OCI-LY7 (cell line): ENCODE measurements at regions not wholly inside any gene's neighbourhood (a gene's known extent, or its start where the extent isn't known, plus 50 kb on each side); places are given as distances from the start of the nearest gene placed in this dataset.
A peak's percentile ranks its signal among the peaks of the same experiment; 100 is the strongest.

Source experiments
- BruUV-seq: library from RNA; stranded (reverse); fragments of 400-500 nt; replicated peaks from 2 replicates; lab custom pipeline; 2021; lab: Mats Ljungman, UMichigan
- CTCF ChIA-PET: fragments of 300-600 bp; sonication (Branson Sonifier 250); formaldehyde crosslinking; loops from one replicate; lab custom pipeline; 2022; ENCODE audit warnings: antibody characterized with exemption; ENCODE audit not compliant: unreplicated experiment; lab: Charles Lee
- POLR2A ChIA-PET: fragments of 300-600 bp; sonication (Branson Sonifier 250); formaldehyde crosslinking; loops from one replicate; lab custom pipeline; 2022; ENCODE audit warnings: antibody characterized with exemption; lab: Charles Lee
- DNase-seq: peaks from one replicate; pipeline ENCODE4 v3.0.0-alpha.2; 2015; ENCODE audit warnings: low spot score
- H2AFZ ChIP-seq: fragments of 200-600 bp; sonication (generic), shearing (Covaris generic); 2 replicates; pipeline ENCODE4 v1.6.1; 2014; ENCODE audit warnings: mild to moderate bottlenecking, antibody characterized with exemption, low read length, moderate library complexity
- H3K27ac ChIP-seq: fragments of 200-600 bp; sonication (generic); 2 replicates; pipeline ENCODE4 v1.5.1; 2014; ENCODE audit warnings: mixed run types, low read depth, mild to moderate bottlenecking, moderate library complexity, low read length, inconsistent platforms; ENCODE audit not compliant: poor library complexity, severe bottlenecking
- H3K36me3 ChIP-seq: fragments of 200-600 bp; sonication (generic); 2 replicates; pipeline ENCODE4 v1.6.1; 2014; ENCODE audit warnings: mild to moderate bottlenecking, antibody characterized with exemption, low read length, moderate library complexity, mixed read lengths; ENCODE audit not compliant: insufficient read depth
- H3K4me1 ChIP-seq: fragments of 200-600 bp; sonication (generic); 2 replicates; pipeline ENCODE4 v1.5.1; 2014; ENCODE audit warnings: mild to moderate bottlenecking, low read length; ENCODE audit not compliant: insufficient read depth, poor library complexity, severe bottlenecking
- H3K4me2 ChIP-seq: fragments of 200-600 bp; sonication (generic); 2 replicates; pipeline ENCODE4 v1.6.1; 2014; ENCODE audit warnings: mild to moderate bottlenecking, low read length
- H3K4me3 ChIP-seq: fragments of 200-600 bp; sonication (generic); 2 replicates; pipeline ENCODE4 v1.5.1; 2014; ENCODE audit warnings: mild to moderate bottlenecking, low read depth, low read length; ENCODE audit not compliant: poor library complexity, severe bottlenecking
- H3K79me2 ChIP-seq: fragments of 200-600 bp; sonication (generic); 2 replicates; pipeline ENCODE4 v1.6.1; 2016; ENCODE audit warnings: low read depth, mild to moderate bottlenecking, low read length, moderate library complexity, mixed read lengths; ENCODE audit not compliant: insufficient read depth
- H3K9me2 ChIP-seq: fragments of 200-600 bp; sonication (generic); 2 replicates; pipeline ENCODE4 v1.6.1; 2016; ENCODE audit warnings: mild to moderate bottlenecking, low read length, mixed read lengths; ENCODE audit not compliant: insufficient read depth
- H3K9me3 ChIP-seq: fragments of 200-600 bp; sonication (generic); 2 replicates; pipeline ENCODE4 v1.6.1; 2014; ENCODE audit warnings: mild to moderate bottlenecking, mixed run types, low read length, mixed read lengths
- H4K20me1 ChIP-seq: fragments of 200-600 bp; sonication (generic); 2 replicates; pipeline ENCODE4 v1.6.1; 2014; ENCODE audit warnings: mild to moderate bottlenecking, antibody characterized with exemption, low read length, moderate library complexity, mixed read lengths; ENCODE audit not compliant: insufficient read depth
- EZH2phosphoT487 ChIP-seq: fragments of 200-600 bp; sonication (generic); IDR thresholded peaks from 2 replicates; pipeline ENCODE4 v1.6.1; 2018; ENCODE audit warnings: low read depth, borderline replicate concordance, mild to moderate bottlenecking, mixed run types, antibody characterized with exemption, low read length, moderate library complexity, mixed read lengths
- intact Hi-C: fragments of 100-400 bp; cut with micrococcal nuclease; formaldehyde crosslinking; loops from one replicate; pipeline ENCODE4 v1.10.0; 2022; ENCODE audit not compliant: unreplicated experiment
- TF ChIP-seq, protein P1 (sequence below): fragments of 200-600 bp; sonication (generic); conservative IDR thresholded peaks from 2 replicates; pipeline ENCODE4 v1.5.1; 2014; ENCODE audit warnings: mild to moderate bottlenecking, antibody characterized with exemption, low read length, moderate library complexity, mixed read lengths

DNA sequence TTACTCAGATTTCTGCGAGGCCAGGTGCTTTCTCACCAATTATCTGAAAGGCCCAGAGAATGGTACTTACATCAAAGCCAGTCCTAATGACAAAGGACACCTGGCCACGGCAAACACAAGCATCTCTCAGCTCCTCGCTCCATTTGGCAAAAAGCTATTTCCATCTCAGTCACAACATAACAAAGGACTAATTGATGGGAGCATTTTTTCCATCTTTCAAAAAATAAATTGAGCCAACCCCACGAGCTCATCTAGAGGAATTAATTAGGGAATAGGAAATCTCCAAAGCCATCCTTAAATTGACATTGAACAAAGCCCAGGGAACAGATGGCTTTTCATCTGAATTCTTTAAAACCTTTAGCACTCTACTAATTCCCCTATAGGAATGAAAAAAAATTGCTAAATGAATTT is 236.7 kb downstream of the HAO1 start:
- no peak overlapping the region for H3K4me3 ChIP-seq
- no peaks in the 10 kb centered on the region for H3K9me3 ChIP-seq
- intact Hi-C loops, result no loop called here
- peaks cover 8% of the 10 kb centered on the region for H3K4me1 ChIP-seq
- no TSS peak for BruUV-seq
- H2AFZ ChIP-seq, result peak overlapping the region; percentile 40; the same call in 1 of the 2 replicates
- H3K79me2 ChIP-seq, result no peaks in the 10 kb centered on the region
- POLR2A ChIA-PET, result interaction anchor here (0.8 to 1.1 kb wide), 2 partner anchors 45 to 296 kb away, joined by 3 read pairs; no protein-coding TSS in a partner anchor
- no peaks in the 10 kb centered on the region for H3K36me3 ChIP-seq
- no peak for TF ChIP-seq EZH2phosphoT487
- TF ChIP-seq, protein P1, sequence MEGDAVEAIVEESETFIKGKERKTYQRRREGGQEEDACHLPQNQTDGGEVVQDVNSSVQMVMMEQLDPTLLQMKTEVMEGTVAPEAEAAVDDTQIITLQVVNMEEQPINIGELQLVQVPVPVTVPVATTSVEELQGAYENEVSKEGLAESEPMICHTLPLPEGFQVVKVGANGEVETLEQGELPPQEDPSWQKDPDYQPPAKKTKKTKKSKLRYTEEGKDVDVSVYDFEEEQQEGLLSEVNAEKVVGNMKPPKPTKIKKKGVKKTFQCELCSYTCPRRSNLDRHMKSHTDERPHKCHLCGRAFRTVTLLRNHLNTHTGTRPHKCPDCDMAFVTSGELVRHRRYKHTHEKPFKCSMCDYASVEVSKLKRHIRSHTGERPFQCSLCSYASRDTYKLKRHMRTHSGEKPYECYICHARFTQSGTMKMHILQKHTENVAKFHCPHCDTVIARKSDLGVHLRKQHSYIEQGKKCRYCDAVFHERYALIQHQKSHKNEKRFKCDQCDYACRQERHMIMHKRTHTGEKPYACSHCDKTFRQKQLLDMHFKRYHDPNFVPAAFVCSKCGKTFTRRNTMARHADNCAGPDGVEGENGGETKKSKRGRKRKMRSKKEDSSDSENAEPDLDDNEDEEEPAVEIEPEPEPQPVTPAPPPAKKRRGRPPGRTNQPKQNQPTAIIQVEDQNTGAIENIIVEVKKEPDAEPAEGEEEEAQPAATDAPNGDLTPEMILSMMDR, result no peak
- H4K20me1 ChIP-seq, result no peaks in the 10 kb centered on the region
- H3K9me2 ChIP-seq, result no peaks in the 10 kb centered on the region
- no peak overlapping the region for H3K4me2 ChIP-seq
- peak; percentile 23 for DNase-seq
- CTCF ChIA-PET, result no interaction called here
- H3K27ac ChIP-seq, result no peak overlapping the region

DNA sequence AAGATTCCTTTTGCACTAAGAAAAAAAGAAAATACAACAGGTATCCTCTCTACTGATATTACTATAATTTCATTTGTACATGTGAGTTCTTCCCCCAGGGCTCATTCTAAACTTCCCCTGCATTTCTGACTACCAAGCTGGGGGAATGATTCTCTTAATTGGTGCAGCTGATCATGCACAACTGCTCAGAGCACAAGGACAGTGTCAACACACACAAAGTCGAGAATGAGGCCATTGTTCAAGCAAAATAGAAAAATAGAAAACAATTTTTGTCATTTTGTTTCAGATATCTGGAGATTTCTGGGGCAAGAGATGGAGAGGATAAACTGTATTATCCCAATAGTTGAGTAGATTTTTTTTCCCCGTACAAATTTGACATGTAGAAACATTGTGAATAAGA is 236.3 kb downstream of the HAO1 start:
- no peaks in the 10 kb centered on the region for H3K79me2 ChIP-seq
- H3K4me3 ChIP-seq, result no peak overlapping the region
- H2AFZ ChIP-seq, result peak overlapping the region; percentile 40; the same call in 1 of the 2 replicates
- H4K20me1 ChIP-seq, result no peaks in the 10 kb centered on the region
- no TSS peak for BruUV-seq
- no peak overlapping the region for H3K4me2 ChIP-seq
- no peak for TF ChIP-seq EZH2phosphoT487
- TF ChIP-seq, protein P1, result no peak
- DNase-seq, result no peak
- intact Hi-C loops, result no loop called here
- H3K9me3 ChIP-seq, result no peaks in the 10 kb centered on the region
- POLR2A ChIA-PET, result interaction anchor here (0.8 to 1.6 kb wide), 3 partner anchors 9 to 296 kb away, joined by 3 to 9 read pairs (median 3); no protein-coding TSS in a partner anchor
- no peaks in the 10 kb centered on the region for H3K9me2 ChIP-seq
- no peaks in the 10 kb centered on the region for H3K36me3 ChIP-seq
- CTCF ChIA-PET, result no interaction called here
- H3K4me1 ChIP-seq, result peaks cover 8% of the 10 kb centered on the region
- H3K27ac ChIP-seq, result no peak overlapping the region

DNA sequence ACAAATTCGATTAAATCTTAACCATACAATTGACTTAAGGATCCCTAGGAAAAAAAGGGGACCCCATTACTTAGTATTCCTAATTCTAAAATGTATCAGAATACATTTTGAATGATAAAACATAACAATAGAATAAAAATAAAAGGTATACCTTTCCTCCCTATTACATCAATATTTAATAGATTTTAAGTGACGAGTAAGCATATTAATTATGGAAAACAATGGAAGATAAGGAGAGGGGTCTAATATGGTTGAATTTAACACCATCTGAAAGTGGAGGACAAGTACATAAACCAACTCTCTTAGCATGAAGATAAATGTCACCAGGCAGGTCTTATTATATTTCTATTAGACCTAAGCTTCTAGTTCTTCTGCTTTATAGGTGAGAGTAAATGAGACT is 232.1 kb downstream of the HAO1 start:
- DNase-seq, result no peak
- Histone ChIP-seq H3K9me2 (no peaks in the 10 kb centered on the region), H3K36me3 (no peaks in the 10 kb centered on the region), H3K9me3 (peaks cover 7% of the 10 kb centered on the region), H3K27ac (no peak overlapping the region), H3K79me2 (no peaks in the 10 kb centered on the region), H3K4me1 (peaks cover 7% of the 10 kb centered on the region), H2AFZ (no peak overlapping the region), H3K4me3 (no peak overlapping the region), H3K4me2 (no peak overlapping the region), H4K20me1 (no peaks in the 10 kb centered on the region)
- ChIA-PET CTCF (no interaction called here), POLR2A (interaction anchor here (0.6 kb wide), 1 partner anchor 32 kb away, joined by 4 read pairs; no protein-coding TSS in a partner anchor)
- no TSS peak for BruUV-seq
- no peak for TF ChIP-seq EZH2phosphoT487
- TF ChIP-seq, protein P1, result no peak
- intact Hi-C loops, result no loop called here
